K562 (cell line): ENCODE measurements at regions not wholly inside any gene's neighbourhood (a gene's known extent, or its start where the extent isn't known, plus 50 kb on each side); places are given as distances from the start of the nearest gene placed in this dataset.

Experiments used
- ATAC-seq: fragments of 200-7000 bp; cut with Tn5 transposase; 3 replicates; pipeline ENCODE4 v1.9.1; 2020; ENCODE audit warnings: moderate library complexity
- BruUV-seq: library from RNA; stranded (reverse); fragments of 400-500 nt; replicated peaks from 2 replicates; lab custom pipeline; 2021; lab: Mats Ljungman, UMichigan
- CTCF ChIA-PET: fragments of 300-600 bp; formaldehyde crosslinking; extraction: SDS; loops from one replicate; lab custom pipeline; 2021; ENCODE audit warnings: low intra/inter-chr PET ratio; lab: Yijun Ruan, JAX
- POLR2A ChIA-PET: fragments of 300-600, 350-650 bp; sonication (Branson Sonifier 250); formaldehyde crosslinking; extraction: SDS; loops from one replicate; lab custom pipeline; 2021; ENCODE audit warnings: antibody characterized with exemption, inconsistent platforms; lab: Yijun Ruan, JAX
- DNase-seq, 4 experiments: peaks; one replicate each; pipeline versions ENCODE4 v3.0.0 to v3.0.0-alpha.2; 2011 to 2018; ENCODE audit warnings: low spot score in 3 of 4, mixed read lengths in 3 of 4; ENCODE audit errors: extremely low read depth in 1 of 4
- FAIRE-seq: peaks from 2 replicates; lab custom pipeline; 2011; peaks lifted over from hg19 to GRCh38; lab: Jason Lieb, UNC
- H2AFZ ChIP-seq: 2 replicates; pipeline ENCODE4 v1.6.0; 2011; ENCODE audit warnings: low read depth, low read length, control low read depth, inconsistent platforms
- H3K27ac ChIP-seq: fragments of 200-600 bp; 3 replicates; pipeline ENCODE4 v1.8.0; 2011; ENCODE audit warnings: low read depth, mild to moderate bottlenecking, control low read depth, inconsistent platforms, low read length, moderate library complexity, mixed read lengths; ENCODE audit errors: extremely low read depth
- H3K27me3 ChIP-seq, 2 experiments: fragments of 300-600 bp in 1 of 2; 2 replicates in 1 of 2; 3 replicates in 1 of 2; pipeline versions ENCODE4 v1.6.0 to v1.8.0; 2011; ENCODE audit warnings: inconsistent platforms in 2 of 2, low read length in 2 of 2, mild to moderate bottlenecking in 1 of 2, mixed read lengths in 1 of 2, moderate library complexity in 1 of 2; ENCODE audit not compliant: control insufficient read depth in 2 of 2, insufficient read depth in 2 of 2
- H3K36me3 ChIP-seq: fragments of 300-600 bp; 3 replicates; pipeline ENCODE4 v1.8.0; 2011; ENCODE audit warnings: mild to moderate bottlenecking, low read length, inconsistent platforms; ENCODE audit not compliant: control insufficient read depth, insufficient read depth
- H3K4me1 ChIP-seq, 2 experiments: fragments of 200-600 bp in 1 of 2; replicated peaks in 1 of 2; 2 replicates in 1 of 2; 3 replicates in 1 of 2; pipeline versions ENCODE4 v1.5.1 to v1.8.0; 2011; ENCODE audit warnings: inconsistent platforms in 2 of 2, low read length in 2 of 2, mild to moderate bottlenecking in 1 of 2, mixed read lengths in 1 of 2, moderate library complexity in 1 of 2; ENCODE audit not compliant: control insufficient read depth in 2 of 2, insufficient read depth in 2 of 2
- H3K4me2 ChIP-seq: 2 replicates; pipeline ENCODE4 v1.6.1; 2011; ENCODE audit warnings: low read length, control low read depth, inconsistent platforms, mixed read lengths; ENCODE audit not compliant: insufficient read depth
- H3K4me3 ChIP-seq: fragments of 200-600 bp; sonication (generic), shearing (Covaris generic); 2 replicates; pipeline ENCODE4 v1.5.1; 2016; ENCODE audit warnings: control low read depth, inconsistent platforms
- H3K79me2 ChIP-seq: fragments of 200-600 bp; 3 replicates; pipeline ENCODE4 v1.8.0; 2011; ENCODE audit warnings: low read length, inconsistent platforms; ENCODE audit not compliant: control insufficient read depth, insufficient read depth
- H3K9ac ChIP-seq, 2 experiments: 2 replicates each; pipeline versions ENCODE4 v1.6.0 to v1.6.1; 2011; ENCODE audit warnings: low read depth in 2 of 2, low read length in 2 of 2, control low read depth in 1 of 2, inconsistent platforms in 1 of 2, mild to moderate bottlenecking in 1 of 2, mixed read lengths in 1 of 2; ENCODE audit not compliant: insufficient read depth in 1 of 2
- H3K9me1 ChIP-seq: one replicate; pipeline ENCODE4 v1.6.0; 2011; ENCODE audit warnings: inconsistent platforms, mild to moderate bottlenecking, low read length, moderate library complexity; ENCODE audit not compliant: control insufficient read depth, insufficient read depth
- H3K9me3 ChIP-seq: replicated peaks from 2 replicates; pipeline ENCODE4 v1.5.1; 2011; ENCODE audit warnings: low read depth, low read length, inconsistent platforms; ENCODE audit not compliant: control insufficient read depth, insufficient read depth
- H4K20me1 ChIP-seq: replicated peaks from 2 replicates; pipeline ENCODE4 v1.6.1; 2011; ENCODE audit warnings: low read length, inconsistent platforms, mixed read lengths; ENCODE audit not compliant: control insufficient read depth, insufficient read depth
- CCNT2 ChIP-seq: IDR thresholded peaks from 2 replicates; pipeline ENCODE4 v1.6.1; 2011; ENCODE audit warnings: borderline replicate concordance, low read depth, mild to moderate bottlenecking, moderate library complexity, mixed read lengths, low read length; ENCODE audit not compliant: insufficient read length; ENCODE audit errors: extremely low read depth
- HOXB6 ChIP-seq: fragments of 250-450 bp; sonication (Bioruptor Pico); IDR thresholded peaks from 2 replicates; pipeline ENCODE4 v1.5.1; 2022; ENCODE audit warnings: mild to moderate bottlenecking, borderline replicate concordance
- MBD2 ChIP-seq: sonication (generic); IDR thresholded peaks from 2 replicates; pipeline ENCODE4 v1.6.1; 2016; ENCODE audit warnings: low read depth, borderline replicate concordance
- PML ChIP-seq: IDR thresholded peaks from 2 replicates; pipeline ENCODE4 v1.6.1; 2012; ENCODE audit warnings: low read length, inconsistent platforms
- ZNF444 ChIP-seq: fragments of 250-450 bp; sonication (Bioruptor Pico); IDR thresholded peaks from 2 replicates; pipeline ENCODE4 v1.4.0; 2020; ENCODE audit warnings: mild to moderate bottlenecking, moderate library complexity
- ZNF644 ChIP-seq: fragments of 200-800 bp; sonication (Bioruptor generic); IDR thresholded peaks from 2 replicates; pipeline ENCODE4 v1.6.1; 2016; ENCODE audit warnings: low read depth, missing genetic modification characterization, missing compliant biosample characterization
- WGBS: fragments of 100-300 bp; shearing (Covaris generic); methylation state at CpG from one replicate; pipeline ENCODE4 v1.1.6; 2016; ENCODE audit warnings: low coverage, mixed read lengths; ENCODE audit not compliant: insufficient coverage; ENCODE audit errors: missing lambda C conversion rate; 5-methylcytosine and 5-hydroxymethylcytosine counted together
- in situ Hi-C: fragments of 300-500 bp; cut with MboI; formaldehyde crosslinking; loops from 4 replicates; pipeline ENCODE4 v1.15.0; 2018; ENCODE audit warnings: inconsistent platforms, mixed read lengths
- intact Hi-C: fragments of 100-400 bp; cut with micrococcal nuclease; formaldehyde crosslinking; loops from 2 replicates; pipeline ENCODE4 v1.14.2; 2022
- TF ChIP-seq, protein P1 (sequence below): fragments of 250-450 bp; sonication (Bioruptor Pico); IDR thresholded peaks from 2 replicates; pipeline ENCODE4 v1.5.1; 2021; ENCODE audit warnings: mild to moderate bottlenecking
- TF ChIP-seq, protein P2 (sequence below), 2 experiments: fragments of 450-650 bp in 1 of 2; sonication (generic) in 1 of 2; formaldehyde crosslinking in 1 of 2; IDR thresholded peaks; 2 replicates each; pipeline versions ENCODE4 v1.7.1 to v1.9.0; 2016 to 2022; ENCODE audit warnings: inconsistent platforms in 1 of 2, mild to moderate bottlenecking in 1 of 2, missing genetic modification reagents in 1 of 2

DNA sequence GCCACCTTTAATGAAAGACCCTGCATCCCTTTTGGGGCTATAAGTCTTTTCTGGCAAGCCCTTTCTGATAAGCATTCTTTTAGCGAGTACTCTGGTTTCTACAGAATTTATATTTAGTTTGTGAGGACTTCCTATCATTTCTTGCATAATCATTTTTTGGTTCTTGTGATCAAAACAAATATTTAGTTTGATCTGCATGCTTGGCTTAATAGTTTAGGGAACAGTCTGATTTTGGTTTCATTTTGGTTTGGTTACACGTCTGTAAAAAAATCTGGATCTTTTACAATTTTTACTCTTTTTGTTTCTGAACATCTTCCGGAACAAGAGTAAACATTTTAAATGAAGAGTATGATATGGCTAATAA, 1074.4 kb downstream of the CDH9 start:
- TF ChIP-seq, protein P1, sequence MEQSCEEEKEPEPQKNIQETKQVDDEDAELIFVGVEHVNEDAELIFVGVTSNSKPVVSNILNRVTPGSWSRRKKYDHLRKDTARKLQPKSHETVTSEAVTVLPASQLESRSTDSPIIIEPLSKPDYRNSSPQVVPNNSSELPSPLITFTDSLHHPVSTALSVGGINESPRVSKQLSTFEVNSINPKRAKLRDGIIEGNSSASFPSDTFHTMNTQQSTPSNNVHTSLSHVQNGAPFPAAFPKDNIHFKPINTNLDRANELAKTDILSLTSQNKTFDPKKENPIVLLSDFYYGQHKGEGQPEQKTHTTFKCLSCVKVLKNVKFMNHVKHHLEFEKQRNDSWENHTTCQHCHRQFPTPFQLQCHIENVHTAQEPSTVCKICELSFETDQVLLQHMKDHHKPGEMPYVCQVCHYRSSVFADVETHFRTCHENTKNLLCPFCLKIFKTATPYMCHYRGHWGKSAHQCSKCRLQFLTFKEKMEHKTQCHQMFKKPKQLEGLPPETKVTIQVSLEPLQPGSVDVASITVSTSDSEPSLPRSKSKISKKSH = no peak
- TF ChIP-seq, protein P2, sequence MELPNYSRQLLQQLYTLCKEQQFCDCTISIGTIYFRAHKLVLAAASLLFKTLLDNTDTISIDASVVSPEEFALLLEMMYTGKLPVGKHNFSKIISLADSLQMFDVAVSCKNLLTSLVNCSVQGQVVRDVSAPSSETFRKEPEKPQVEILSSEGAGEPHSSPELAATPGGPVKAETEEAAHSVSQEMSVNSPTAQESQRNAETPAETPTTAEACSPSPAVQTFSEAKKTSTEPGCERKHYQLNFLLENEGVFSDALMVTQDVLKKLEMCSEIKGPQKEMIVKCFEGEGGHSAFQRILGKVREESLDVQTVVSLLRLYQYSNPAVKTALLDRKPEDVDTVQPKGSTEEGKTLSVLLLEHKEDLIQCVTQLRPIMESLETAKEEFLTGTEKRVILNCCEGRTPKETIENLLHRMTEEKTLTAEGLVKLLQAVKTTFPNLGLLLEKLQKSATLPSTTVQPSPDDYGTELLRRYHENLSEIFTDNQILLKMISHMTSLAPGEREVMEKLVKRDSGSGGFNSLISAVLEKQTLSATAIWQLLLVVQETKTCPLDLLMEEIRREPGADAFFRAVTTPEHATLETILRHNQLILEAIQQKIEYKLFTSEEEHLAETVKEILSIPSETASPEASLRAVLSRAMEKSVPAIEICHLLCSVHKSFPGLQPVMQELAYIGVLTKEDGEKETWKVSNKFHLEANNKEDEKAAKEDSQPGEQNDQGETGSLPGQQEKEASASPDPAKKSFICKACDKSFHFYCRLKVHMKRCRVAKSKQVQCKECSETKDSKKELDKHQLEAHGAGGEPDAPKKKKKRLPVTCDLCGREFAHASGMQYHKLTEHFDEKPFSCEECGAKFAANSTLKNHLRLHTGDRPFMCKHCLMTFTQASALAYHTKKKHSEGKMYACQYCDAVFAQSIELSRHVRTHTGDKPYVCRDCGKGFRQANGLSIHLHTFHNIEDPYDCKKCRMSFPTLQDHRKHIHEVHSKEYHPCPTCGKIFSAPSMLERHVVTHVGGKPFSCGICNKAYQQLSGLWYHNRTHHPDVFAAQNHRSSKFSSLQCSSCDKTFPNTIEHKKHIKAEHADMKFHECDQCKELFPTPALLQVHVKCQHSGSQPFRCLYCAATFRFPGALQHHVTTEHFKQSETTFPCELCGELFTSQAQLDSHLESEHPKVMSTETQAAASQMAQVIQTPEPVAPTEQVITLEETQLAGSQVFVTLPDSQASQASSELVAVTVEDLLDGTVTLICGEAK (IDR thresholded peaks at IDR 0.05) = no peak
- TF ChIP-seq, protein P2 (CRISPR knock-in tag; IDR thresholded peaks at IDR 0.05) = no peak
- no peak for TF ChIP-seq ZNF644 (tag)
- TF ChIP-seq HOXB6 (CRISPR knock-in tag) = no peak
- TF ChIP-seq MBD2 = no peak
- no peak for TF ChIP-seq ZNF444 (CRISPR knock-in tag)
- TF ChIP-seq CCNT2 = no peak
- TF ChIP-seq PML = no peak
- 0% methylated on average over 3 of the region's 3 CpGs for WGBS
- ChIA-PET CTCF (no interaction called here), POLR2A (no interaction called here)
- H3K27ac ChIP-seq = no peak overlapping the region
- no peaks in the 10 kb centered on the region for H4K20me1 ChIP-seq
- no peaks in the 10 kb centered on the region for H3K27me3 ChIP-seq
- intact Hi-C loops (no loop called here), in situ Hi-C loops (no loop called here)
- H2AFZ ChIP-seq = no peak overlapping the region
- BruUV-seq = no TSS peak
- H3K4me3 ChIP-seq = no peak overlapping the region
- H3K4me2 ChIP-seq = no peak overlapping the region
- H3K9ac ChIP-seq = no peak overlapping the region
- no peaks in the 10 kb centered on the region for H3K79me2 ChIP-seq
- H3K9me1 ChIP-seq = no peaks in the 10 kb centered on the region
- no peaks in the 10 kb centered on the region for H3K4me1 ChIP-seq
- H3K9me3 ChIP-seq = no peaks in the 10 kb centered on the region
- no peak for DNase-seq
- H3K36me3 ChIP-seq = no peaks in the 10 kb centered on the region
- no peak for FAIRE-seq
- no peak for ATAC-seq
